Ishikawa (cell line): ENCODE measurements at regions not wholly inside any gene's neighbourhood (a gene's known extent, or its start where the extent isn't known, plus 50 kb on each side); places are given as distances from the start of the nearest gene placed in this dataset.

Experiments used
- CEBPB ChIP-seq: IDR thresholded peaks from 2 replicates; pipeline ENCODE4 v1.6.1; 2012
- CREB1 ChIP-seq: IDR thresholded peaks from 2 replicates; pipeline ENCODE4 v1.6.1; 2012; ENCODE audit warnings: low read depth
- EGR1 ChIP-seq: IDR thresholded peaks from 2 replicates; pipeline ENCODE4 v1.6.1; 2012
- EP300 ChIP-seq: IDR thresholded peaks from 2 replicates; pipeline ENCODE4 v1.6.1; 2012; ENCODE audit warnings: borderline replicate concordance
- FOXM1 ChIP-seq: IDR thresholded peaks from 2 replicates; pipeline ENCODE4 v1.6.1; 2012; ENCODE audit warnings: low read depth, borderline replicate concordance
- NFIC ChIP-seq: IDR thresholded peaks from 2 replicates; pipeline ENCODE4 v1.6.1; 2012
- RAD21 ChIP-seq: IDR thresholded peaks from 2 replicates; pipeline ENCODE4 v1.6.1; 2012; ENCODE audit warnings: low read depth
- REST ChIP-seq: IDR thresholded peaks from 2 replicates; pipeline ENCODE4 v1.6.1; 2012; ENCODE audit warnings: low read depth, mild to moderate bottlenecking
- TAF1 ChIP-seq: IDR thresholded peaks from 2 replicates; pipeline ENCODE4 v1.6.1; 2012; ENCODE audit warnings: low read depth, mild to moderate bottlenecking
- TCF12 ChIP-seq: IDR thresholded peaks from 2 replicates; pipeline ENCODE4 v1.6.1; 2012; ENCODE audit warnings: low read depth
- TEAD4 ChIP-seq: IDR thresholded peaks from 2 replicates; pipeline ENCODE4 v1.6.1; 2012
- YY1 ChIP-seq: IDR thresholded peaks from 2 replicates; pipeline ENCODE4 v1.6.1; 2012; ENCODE audit warnings: low read depth
- ZBTB7A ChIP-seq: IDR thresholded peaks from 2 replicates; pipeline ENCODE4 v1.6.1; 2012; ENCODE audit warnings: low read depth
- TF ChIP-seq, protein P1 (sequence below): IDR thresholded peaks from 2 replicates; pipeline ENCODE4 v1.6.1; 2012
- TF ChIP-seq, protein P2 (sequence below): IDR thresholded peaks from 2 replicates; pipeline ENCODE4 v1.6.1; 2012

GRCh38 chr15:37616215-37616614 is 318.2 kb upstream of the TMCO5A start:
- TF ChIP-seq NFIC = no peak

DNA sequence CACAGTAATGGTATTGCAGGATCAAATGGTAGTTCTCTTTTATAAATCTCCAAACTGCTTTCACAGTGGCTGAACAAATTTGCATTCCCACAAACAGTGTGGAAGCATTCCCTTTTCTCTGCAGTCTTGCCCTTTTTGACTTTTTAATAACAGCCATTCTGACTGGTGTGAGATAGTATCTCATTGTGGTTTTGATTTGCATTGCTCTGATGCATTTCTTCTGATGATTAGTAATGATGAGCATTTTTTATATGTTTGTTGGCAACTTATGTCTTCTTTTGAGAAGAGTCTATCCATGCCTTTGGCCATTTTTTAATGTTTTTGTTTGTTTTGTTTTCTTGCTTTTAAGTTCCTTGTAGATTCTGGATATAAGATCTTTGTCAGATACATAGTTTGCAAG is 316.1 kb upstream of the TMCO5A start:
- no peak for TF ChIP-seq CEBPB
- TF ChIP-seq REST = no peak
- no peak for TF ChIP-seq NFIC
- no peak for TF ChIP-seq CREB1
- no peak for TF ChIP-seq FOXM1
- no peak for TF ChIP-seq ZBTB7A
- TF ChIP-seq RAD21 = no peak
- TF ChIP-seq, protein P1, sequence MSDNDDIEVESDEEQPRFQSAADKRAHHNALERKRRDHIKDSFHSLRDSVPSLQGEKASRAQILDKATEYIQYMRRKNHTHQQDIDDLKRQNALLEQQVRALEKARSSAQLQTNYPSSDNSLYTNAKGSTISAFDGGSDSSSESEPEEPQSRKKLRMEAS = no peak
- TF ChIP-seq, protein P2, sequence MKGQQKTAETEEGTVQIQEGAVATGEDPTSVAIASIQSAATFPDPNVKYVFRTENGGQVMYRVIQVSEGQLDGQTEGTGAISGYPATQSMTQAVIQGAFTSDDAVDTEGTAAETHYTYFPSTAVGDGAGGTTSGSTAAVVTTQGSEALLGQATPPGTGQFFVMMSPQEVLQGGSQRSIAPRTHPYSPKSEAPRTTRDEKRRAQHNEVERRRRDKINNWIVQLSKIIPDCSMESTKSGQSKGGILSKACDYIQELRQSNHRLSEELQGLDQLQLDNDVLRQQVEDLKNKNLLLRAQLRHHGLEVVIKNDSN = no peak
- no peak for TF ChIP-seq TAF1
- no peak for TF ChIP-seq EP300
- TF ChIP-seq YY1 = no peak
- TF ChIP-seq EGR1 = no peak
- no peak for TF ChIP-seq TEAD4
- no peak for TF ChIP-seq TCF12

- TF ChIP-seq NFIC (no peak), FOXM1 (no peak), REST (no peak)
Measured at GRCh38 chr15:37619358-37620042, 314.9 kb upstream of the TMCO5A start.

DNA sequence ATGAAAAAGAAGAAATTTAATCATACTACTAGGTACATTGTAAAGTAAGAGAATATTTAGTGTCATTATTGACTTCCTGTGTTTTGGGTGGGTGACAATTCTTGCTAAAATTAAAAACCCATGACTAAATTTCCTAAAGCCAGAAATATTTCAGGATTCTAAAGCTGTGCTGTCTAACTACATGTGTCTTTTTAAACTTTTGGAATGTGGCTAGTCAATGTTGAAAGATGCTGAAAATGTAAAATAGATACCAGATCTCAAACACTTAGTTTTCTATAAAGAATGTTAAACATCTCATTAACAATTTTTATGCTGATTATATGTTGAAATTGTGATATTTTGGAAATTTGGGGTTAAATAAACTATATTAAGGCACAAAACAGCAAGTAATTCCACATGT is 308.9 kb upstream of the TMCO5A start:
- no peak for TF ChIP-seq ZBTB7A
- no peak for TF ChIP-seq NFIC
- no peak for TF ChIP-seq EGR1
- TF ChIP-seq CEBPB = no peak
- no peak for TF ChIP-seq TAF1
- TF ChIP-seq RAD21 = no peak
- TF ChIP-seq, protein P2 = no peak
- no peak for TF ChIP-seq CREB1

- no peak for TF ChIP-seq NFIC
- no peak for TF ChIP-seq TCF12
- TF ChIP-seq, protein P2 = no peak
- TF ChIP-seq EP300 = no peak
- TF ChIP-seq EGR1 = no peak
- TF ChIP-seq, protein P1 = no peak
- no peak for TF ChIP-seq CREB1
- TF ChIP-seq REST = no peak
- no peak for TF ChIP-seq FOXM1
- no peak for TF ChIP-seq TAF1
- no peak for TF ChIP-seq RAD21
- TF ChIP-seq CEBPB = no peak
Measured at GRCh38 chr15:37628507-37628906, 305.9 kb upstream of the TMCO5A start.
